Astrocyte (in vitro differentiated cells and primary cell): ENCODE measurements at regions not wholly inside any gene's neighbourhood (a gene's known extent, or its start where the extent isn't known, plus 50 kb on each side); places are given as distances from the start of the nearest gene placed in this dataset.

ENCODE experiments used
- CTCF ChIP-seq: IDR thresholded peaks from 2 replicates; pipeline ENCODE4 v1.5.1; 2011; ENCODE audit warnings: low read depth, mild to moderate bottlenecking, inconsistent platforms, low read length, moderate library complexity; ENCODE audit not compliant: insufficient read depth
- EZH2 ChIP-seq: IDR thresholded peaks from 2 replicates; pipeline ENCODE4 v1.6.1; 2012; ENCODE audit warnings: mild to moderate bottlenecking, low read length, inconsistent platforms; ENCODE audit not compliant: insufficient read depth

DNA sequence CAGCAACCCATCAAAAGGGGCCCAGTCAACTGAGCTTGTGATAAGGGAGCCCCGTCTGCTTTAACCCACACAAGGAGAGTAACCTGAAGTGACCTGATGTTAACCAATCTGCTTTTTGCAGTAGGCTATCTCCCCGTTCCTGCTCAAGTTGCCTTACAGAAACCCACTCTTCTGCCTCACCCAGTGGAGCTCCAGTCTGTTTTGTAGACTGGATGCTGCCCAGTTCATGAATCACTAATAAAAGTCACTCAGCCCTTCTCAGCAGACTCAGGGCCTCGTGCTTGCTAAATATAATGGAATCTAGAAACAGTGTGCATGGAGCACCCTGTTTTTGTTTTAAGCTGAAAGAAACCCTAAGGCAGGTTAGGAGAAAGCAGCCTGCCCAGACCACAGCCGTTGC is 312.3 kb downstream of the FBXW7 start:
- TF ChIP-seq CTCF (no peak), EZH2 (no peak)
